ENCODE measurements at regions not wholly inside any gene's neighbourhood (a gene's known extent, or its start where the extent isn't known, plus 50 kb on each side); places are given as distances from the start of the nearest gene placed in this dataset.
A peak's percentile ranks its signal among the peaks of the same experiment; 100 is the strongest.

DNA sequence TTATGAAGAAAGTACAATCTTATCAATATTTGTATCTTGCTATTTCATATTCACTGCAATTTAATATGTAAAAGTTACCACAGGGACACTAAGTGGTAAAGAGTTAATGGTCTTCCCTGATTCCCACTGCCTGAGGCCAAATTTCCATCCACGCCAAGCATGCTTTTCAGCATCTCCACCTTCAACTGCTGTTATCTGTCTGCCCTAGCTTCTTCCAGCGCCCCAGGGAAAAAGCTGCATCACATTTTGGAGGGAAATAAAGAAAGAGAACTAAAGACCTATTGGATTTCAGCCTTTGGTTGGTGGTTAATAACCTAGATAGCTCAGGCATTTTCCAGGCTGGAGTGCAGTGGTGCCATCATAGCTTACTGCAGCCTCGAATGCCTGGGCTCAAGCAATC lies 61.3 kb upstream of the NKX2-2 start:
- H3K36me3 ChIP-seq: no peaks in the 10 kb centered on the region
- no peak for FAIRE-seq
- intact Hi-C loops (cut with DNase I): loop anchor here in 1 of 3 donors (10.0 kb wide), 2 partner anchors 340 to 720 kb away; no protein-coding TSS in a partner anchor
- H3K9me3 ChIP-seq: no peaks in the 10 kb centered on the region
- WGBS, 2 donors: 58 to 73% methylated on average over 3 of the region's 3 CpGs
- no peak for DNase-seq
- peaks cover 0 to 14% (median 6%) of the 10 kb centered on the region in 4 donors for H3K27me3 ChIP-seq
- no peak overlapping the region for H3K4me3 ChIP-seq
- ATAC-seq: no peak
- no peak overlapping the region for H3K27ac ChIP-seq
- no peaks in the 10 kb centered on the region for H3K4me1 ChIP-seq
- TF ChIP-seq, protein P1, sequence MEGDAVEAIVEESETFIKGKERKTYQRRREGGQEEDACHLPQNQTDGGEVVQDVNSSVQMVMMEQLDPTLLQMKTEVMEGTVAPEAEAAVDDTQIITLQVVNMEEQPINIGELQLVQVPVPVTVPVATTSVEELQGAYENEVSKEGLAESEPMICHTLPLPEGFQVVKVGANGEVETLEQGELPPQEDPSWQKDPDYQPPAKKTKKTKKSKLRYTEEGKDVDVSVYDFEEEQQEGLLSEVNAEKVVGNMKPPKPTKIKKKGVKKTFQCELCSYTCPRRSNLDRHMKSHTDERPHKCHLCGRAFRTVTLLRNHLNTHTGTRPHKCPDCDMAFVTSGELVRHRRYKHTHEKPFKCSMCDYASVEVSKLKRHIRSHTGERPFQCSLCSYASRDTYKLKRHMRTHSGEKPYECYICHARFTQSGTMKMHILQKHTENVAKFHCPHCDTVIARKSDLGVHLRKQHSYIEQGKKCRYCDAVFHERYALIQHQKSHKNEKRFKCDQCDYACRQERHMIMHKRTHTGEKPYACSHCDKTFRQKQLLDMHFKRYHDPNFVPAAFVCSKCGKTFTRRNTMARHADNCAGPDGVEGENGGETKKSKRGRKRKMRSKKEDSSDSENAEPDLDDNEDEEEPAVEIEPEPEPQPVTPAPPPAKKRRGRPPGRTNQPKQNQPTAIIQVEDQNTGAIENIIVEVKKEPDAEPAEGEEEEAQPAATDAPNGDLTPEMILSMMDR (IDR thresholded peaks at IDR 0.05): no peak

DNA sequence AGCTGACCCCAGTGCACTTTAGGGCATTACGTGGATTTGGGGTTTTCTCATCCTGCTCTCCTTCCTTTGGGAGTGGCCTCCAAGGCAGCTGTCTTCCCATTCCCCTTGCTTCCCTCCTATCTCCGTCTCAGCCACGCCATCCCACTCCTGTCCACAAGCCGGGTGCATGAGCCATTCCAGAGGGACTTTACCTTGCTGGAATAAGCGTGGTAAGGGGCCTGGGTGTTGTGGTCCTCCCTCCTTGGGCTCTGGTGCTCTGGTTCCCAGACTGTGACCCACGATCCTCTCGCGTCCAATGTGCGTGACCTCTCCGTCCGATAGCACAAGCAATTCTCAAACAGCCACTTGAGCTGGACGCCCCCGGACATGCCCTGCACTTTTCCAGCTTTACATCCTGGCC lies 60.6 kb upstream of the NKX2-2 start:
- H3K9me3 ChIP-seq: no peaks in the 10 kb centered on the region
- ATAC-seq (no peak), DNase-seq (no peak), FAIRE-seq (no peak)
- no peaks in the 10 kb centered on the region for H3K36me3 ChIP-seq
- TF ChIP-seq, protein P1 (IDR thresholded peaks at IDR 0.05): no peak
- H3K4me3 ChIP-seq: no peak overlapping the region
- H3K27me3 ChIP-seq: peaks cover 0 to 14% (median 6%) of the 10 kb centered on the region in 4 donors
- 58 to 69% methylated on average over 13 of the region's 13 CpGs for WGBS, 2 donors
- intact Hi-C loops (cut with DNase I): loop anchor here in 1 of 3 donors (10.0 kb wide), 2 partner anchors 340 to 720 kb away; no protein-coding TSS in a partner anchor
- no peak overlapping the region for H3K27ac ChIP-seq
- H3K4me1 ChIP-seq: no peaks in the 10 kb centered on the region

DNA sequence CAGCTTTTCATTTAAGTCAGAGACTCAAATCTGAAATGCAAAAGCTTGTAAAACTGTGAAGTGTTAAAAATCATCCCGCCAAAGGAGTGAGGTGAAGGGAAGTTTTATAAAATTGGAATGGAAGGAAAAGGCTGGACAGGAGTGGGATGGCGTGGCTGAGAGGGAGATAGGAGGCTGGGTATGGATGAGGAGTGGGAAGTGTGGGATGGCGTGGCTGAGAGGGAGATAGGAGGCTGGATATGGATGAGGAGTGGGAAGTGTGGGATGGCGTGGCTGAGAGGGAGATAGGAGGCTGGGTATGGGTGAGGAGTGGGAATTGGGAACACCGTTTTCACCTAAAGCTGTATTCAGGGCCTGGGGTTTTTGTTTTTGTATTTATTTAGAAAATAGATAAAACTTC lies 59.4 kb upstream of the NKX2-2 start:
- no peak for FAIRE-seq
- H3K27me3 ChIP-seq: peaks cover 0 to 14% (median 6%) of the 10 kb centered on the region in 4 donors
- H3K36me3 ChIP-seq: no peaks in the 10 kb centered on the region
- H3K9me3 ChIP-seq: no peaks in the 10 kb centered on the region
- intact Hi-C loops (cut with DNase I): loop anchor here in 1 of 3 donors (10.0 kb wide), 2 partner anchors 338 to 718 kb away; no protein-coding TSS in a partner anchor
- WGBS, 2 donors: 39 to 51% methylated on average over 5 of the region's 5 CpGs
- no peak for DNase-seq
- TF ChIP-seq, protein P1 (IDR thresholded peaks at IDR 0.05): no peak
- H3K4me3 ChIP-seq: no peak overlapping the region
- no peak overlapping the region for H3K27ac ChIP-seq
- no peaks in the 10 kb centered on the region for H3K4me1 ChIP-seq
- no peak for ATAC-seq

DNA sequence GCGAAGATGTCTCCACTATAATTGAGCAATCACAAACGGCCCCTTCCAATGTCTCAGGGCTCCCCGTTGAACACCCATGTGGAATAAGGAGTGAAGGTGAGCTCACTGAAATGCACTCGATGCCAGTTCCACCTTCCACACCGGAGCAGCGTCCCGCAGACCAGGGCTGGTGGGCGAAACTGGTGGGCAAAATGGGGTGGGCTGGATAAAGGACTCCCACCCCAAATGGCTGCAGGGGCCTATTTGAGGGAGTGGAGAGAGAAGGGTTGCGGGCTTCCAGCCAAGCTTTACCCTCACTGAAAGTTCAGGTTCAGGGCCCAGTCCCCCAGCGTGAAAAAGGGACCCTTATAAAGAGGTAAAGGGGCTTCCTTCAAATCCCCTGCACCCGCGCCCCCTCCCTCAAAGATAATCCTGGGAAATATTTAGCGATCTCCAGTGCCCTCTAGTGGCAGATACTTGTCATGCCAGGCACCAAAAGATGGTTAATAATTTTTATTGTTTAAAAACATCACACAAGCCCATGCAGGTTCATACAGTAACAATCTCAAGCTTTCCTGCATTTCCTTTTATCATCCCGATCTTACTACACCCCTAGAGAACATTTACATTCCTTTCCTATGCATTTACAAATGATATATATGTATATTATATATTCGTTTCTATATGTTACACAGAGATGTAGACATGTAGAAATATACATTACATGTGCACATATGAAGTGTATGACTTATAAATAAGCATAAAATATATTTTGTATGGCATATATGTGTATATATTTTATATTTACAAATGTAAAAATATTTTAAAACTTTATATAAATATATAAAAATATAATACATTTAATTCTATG lies 58.2 kb upstream of the NKX2-2 start:
- WGBS, 2 donors: 20 to 26% methylated on average over 15 of the region's 15 CpGs
- Histone ChIP-seq H3K4me1 (no peaks in the 10 kb centered on the region), H3K9me3 (no peaks in the 10 kb centered on the region), H3K27ac (no peak overlapping the region), H3K4me3 (no peak overlapping the region), H3K36me3 (no peaks in the 10 kb centered on the region), H3K27me3 (peaks cover 0 to 14% (median 6%) of the 10 kb centered on the region in 4 donors)
- FAIRE-seq (peak; percentile 95), DNase-seq (peak in 1 of 6 donors; percentile 9), ATAC-seq (peak in 3 of 4 donors; percentile 42 to 66 (median 47))
- intact Hi-C loops (cut with DNase I): loop anchor here in 1 of 3 donors (10.0 kb wide), 2 partner anchors 337 to 717 kb away; no protein-coding TSS in a partner anchor
- TF ChIP-seq, protein P1 (IDR thresholded peaks at IDR 0.05): peak; percentile 60 to 85 (median 82)

All from pancreas (tissue), 10 donors.